ENCODE measurements at regions not wholly inside any gene's neighbourhood (a gene's known extent, or its start where the extent isn't known, plus 50 kb on each side); places are given as distances from the start of the nearest gene placed in this dataset.

- H3K9ac ChIP-seq (ENCODE audit: insufficient read depth, low read depth, low read length): no peak overlapping the region
- H3K4me1 ChIP-seq (ENCODE audit: insufficient read depth, low read length): no peaks in the 10 kb centered on the region
- ATAC-seq (no peak), FAIRE-seq (no peak), DNase-seq (ENCODE audit: low spot score) (no peak)
- TF ChIP-seq MYNN (CRISPR knock-in tag; IDR thresholded peaks at IDR 0.05; ENCODE audit: low read depth): no peak
- no peak for TF ChIP-seq ZNF773 (CRISPR knock-in tag; IDR thresholded peaks at IDR 0.05; ENCODE audit: borderline replicate concordance)
- no peak for TF ChIP-seq TAF15 (IDR thresholded peaks at IDR 0.05; ENCODE audit: low read depth, low read length, poor library complexity, severe bottlenecking)
- TF ChIP-seq BCL3 (CRISPR knock-in tag; IDR thresholded peaks at IDR 0.05): no peak
- no peak for TF ChIP-seq SOX6 (IDR thresholded peaks at IDR 0.05)
- no peak for TF ChIP-seq SOX6 (CRISPR knock-in tag; IDR thresholded peaks at IDR 0.05)
- no peak for TF ChIP-seq CENPT (CRISPR knock-in tag; IDR thresholded peaks at IDR 0.05; ENCODE audit: low read depth)
- no peak for TF ChIP-seq NR2F2 (IDR thresholded peaks at IDR 0.05; ENCODE audit: borderline replicate concordance, low read depth)
- TF ChIP-seq KLF9 (CRISPR knock-in tag; IDR thresholded peaks at IDR 0.05; ENCODE audit: low read depth): no peak
- no peak for TF ChIP-seq RBFOX2 (IDR thresholded peaks at IDR 0.05; ENCODE audit: low read depth, low read length)
- TF ChIP-seq HNRNPUL1 (IDR thresholded peaks at IDR 0.05; ENCODE audit: low read depth, low read length): no peak
- no peak for TF ChIP-seq MAFK (conservative IDR thresholded peaks at IDR 0.05 in 1 of 2, IDR thresholded peaks at IDR 0.05 in 1 of 2; ENCODE audit: low read length in 2 of 2)
- no peak for TF ChIP-seq ZNF160 (CRISPR knock-in tag; IDR thresholded peaks at IDR 0.05)
- no peak for TF ChIP-seq REL (CRISPR knock-in tag; conservative IDR thresholded peaks at IDR 0.05)
- TF ChIP-seq GFI1 (CRISPR knock-in tag; IDR thresholded peaks at IDR 0.05; ENCODE audit: borderline replicate concordance): no peak
- TF ChIP-seq ZMYM2 (CRISPR knock-in tag; IDR thresholded peaks at IDR 0.05): no peak
- TF ChIP-seq RXRA (CRISPR knock-in tag; IDR thresholded peaks at IDR 0.05): no peak
- TF ChIP-seq CBX5 (CRISPR knock-in tag; IDR thresholded peaks at IDR 0.05; ENCODE audit: borderline replicate concordance): no peak
- TF ChIP-seq ZSCAN20 (CRISPR knock-in tag; IDR thresholded peaks at IDR 0.05; ENCODE audit: borderline replicate concordance): no peak
- TF ChIP-seq POLR2AphosphoS5 (IDR thresholded peaks at IDR 0.05; ENCODE audit: low read depth, low read length): no peak
- H4K20me1 ChIP-seq (ENCODE audit: insufficient read depth, low read length): no peaks in the 10 kb centered on the region
- H3K27ac ChIP-seq (ENCODE audit: extremely low read length, insufficient read depth, low read length): no peak overlapping the region
- no peaks in the 10 kb centered on the region for H3K9me3 ChIP-seq (ENCODE audit: low read length)
- no peak overlapping the region for H2AFZ ChIP-seq (ENCODE audit: low read length)
- BruUV-seq (replicated peaks): no TSS peak
- H3K4me2 ChIP-seq (ENCODE audit: low read depth, low read length): no peak overlapping the region
- no peak overlapping the region for H3K4me3 ChIP-seq (replicated peaks in 1 of 3; ENCODE audit: insufficient read depth in 1 of 3, low read depth in 2 of 3, low read length in 3 of 3)
- 3% methylated on average over 1 of the region's 1 CpG for WGBS (ENCODE audit: low lambda C conversion rate)
- in situ Hi-C loops (cut with HindIII; ENCODE audit: extremely low pct_ligation_motif_present, low pct_unique_long_range_greater_than_20kb) (no loop called here), intact Hi-C loops (cut with micrococcal nuclease; ENCODE audit: unreplicated experiment) (no loop called here)
- H3K27me3 ChIP-seq (ENCODE audit: control insufficient read depth in 1 of 2, insufficient read depth in 2 of 2, low read length in 2 of 2): no peaks in the 10 kb centered on the region
- no peaks in the 10 kb centered on the region for H3K79me2 ChIP-seq (ENCODE audit: insufficient read depth, low read length)
- ChIA-PET CTCF (ENCODE audit: low intra/inter-chr PET ratio, low total read pairs) (no interaction called here), POLR2A (no interaction called here)
- no peaks in the 10 kb centered on the region for H3K36me3 ChIP-seq (replicated peaks in 1 of 2; ENCODE audit: control insufficient read depth in 1 of 2, insufficient read depth in 2 of 2, low read length in 2 of 2)
Measured at GRCh38 chr16:75931970-75932369, 205.7 kb upstream of the CPHXL start.

All from HepG2 (cell line).